ENCODE measurements at regions not wholly inside any gene's neighbourhood (a gene's known extent, or its start where the extent isn't known, plus 50 kb on each side); places are given as distances from the start of the nearest gene placed in this dataset.

DNA sequence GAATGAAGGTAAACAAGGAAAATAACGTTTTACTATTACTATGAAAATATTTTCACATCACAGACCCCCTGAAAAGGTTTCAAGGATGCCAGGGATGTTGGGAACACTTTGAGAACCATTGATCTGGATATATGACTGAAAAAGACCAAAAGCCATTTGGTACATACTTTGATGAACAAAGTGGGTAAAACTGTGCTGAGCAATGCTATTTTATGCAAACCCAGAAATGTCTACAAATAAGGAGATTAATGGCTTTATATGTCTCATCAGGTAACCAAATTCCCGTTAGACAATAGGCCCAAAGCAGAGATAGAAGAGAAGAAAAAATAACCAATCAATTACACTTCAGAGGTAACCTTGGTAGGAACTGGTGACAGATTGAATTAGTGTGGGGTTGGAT, 101.4 kb upstream of the CNKSR3 start:
- intact Hi-C loops (cut with DNase I): loop anchor here (5.0 kb wide), 1 partner anchor 110 kb away; no protein-coding TSS in a partner anchor
- DNase-seq: no peak
- no peaks in the 10 kb centered on the region for H3K36me3 ChIP-seq
- no peak overlapping the region for H3K27ac ChIP-seq
- H3K4me3 ChIP-seq: no peak overlapping the region
- TF ChIP-seq, protein P1, sequence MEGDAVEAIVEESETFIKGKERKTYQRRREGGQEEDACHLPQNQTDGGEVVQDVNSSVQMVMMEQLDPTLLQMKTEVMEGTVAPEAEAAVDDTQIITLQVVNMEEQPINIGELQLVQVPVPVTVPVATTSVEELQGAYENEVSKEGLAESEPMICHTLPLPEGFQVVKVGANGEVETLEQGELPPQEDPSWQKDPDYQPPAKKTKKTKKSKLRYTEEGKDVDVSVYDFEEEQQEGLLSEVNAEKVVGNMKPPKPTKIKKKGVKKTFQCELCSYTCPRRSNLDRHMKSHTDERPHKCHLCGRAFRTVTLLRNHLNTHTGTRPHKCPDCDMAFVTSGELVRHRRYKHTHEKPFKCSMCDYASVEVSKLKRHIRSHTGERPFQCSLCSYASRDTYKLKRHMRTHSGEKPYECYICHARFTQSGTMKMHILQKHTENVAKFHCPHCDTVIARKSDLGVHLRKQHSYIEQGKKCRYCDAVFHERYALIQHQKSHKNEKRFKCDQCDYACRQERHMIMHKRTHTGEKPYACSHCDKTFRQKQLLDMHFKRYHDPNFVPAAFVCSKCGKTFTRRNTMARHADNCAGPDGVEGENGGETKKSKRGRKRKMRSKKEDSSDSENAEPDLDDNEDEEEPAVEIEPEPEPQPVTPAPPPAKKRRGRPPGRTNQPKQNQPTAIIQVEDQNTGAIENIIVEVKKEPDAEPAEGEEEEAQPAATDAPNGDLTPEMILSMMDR (IDR thresholded peaks at IDR 0.05): no peak
- no peak overlapping the region for H3K9ac ChIP-seq (ENCODE audit: low read depth in 2 of 2, low read length in 2 of 2)
- no peaks in the 10 kb centered on the region for H3K9me3 ChIP-seq
- H3K4me1 ChIP-seq: no peaks in the 10 kb centered on the region
- H3K27me3 ChIP-seq: no peaks in the 10 kb centered on the region

DNA sequence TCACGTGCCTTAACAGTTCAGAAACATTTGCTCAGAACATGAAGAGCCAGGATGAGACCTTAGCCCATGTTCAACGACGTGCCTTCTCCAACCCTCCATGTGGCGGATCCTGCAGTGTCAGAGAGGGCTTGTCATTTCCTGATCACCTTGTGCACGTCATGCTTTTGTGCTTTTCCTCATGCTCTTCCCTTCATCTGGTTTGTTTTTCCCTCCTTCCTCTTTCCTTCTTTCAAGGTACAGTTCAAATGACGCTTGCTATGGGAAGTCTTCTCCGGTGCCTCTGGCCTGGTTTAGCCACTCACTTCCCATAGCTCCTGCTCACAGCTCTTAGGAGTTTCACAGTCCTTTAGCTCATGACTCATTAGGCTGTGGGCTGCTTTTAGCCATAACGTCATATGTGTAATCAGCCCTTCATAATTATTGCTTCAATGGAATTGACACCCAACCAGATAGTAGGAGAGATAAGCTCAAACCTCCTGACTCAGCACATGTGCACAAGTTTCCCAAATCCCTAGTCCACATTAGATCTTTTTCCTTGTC, 102.7 kb upstream of the CNKSR3 start:
- no peak overlapping the region for H3K4me3 ChIP-seq
- intact Hi-C loops (cut with DNase I): loop anchor here (5.0 kb wide), 1 partner anchor 111 kb away; no protein-coding TSS in a partner anchor
- DNase-seq: no peak
- H3K36me3 ChIP-seq: no peaks in the 10 kb centered on the region
- H3K9ac ChIP-seq (ENCODE audit: low read depth in 2 of 2, low read length in 2 of 2): no peak overlapping the region
- H3K27me3 ChIP-seq: no peaks in the 10 kb centered on the region
- no peaks in the 10 kb centered on the region for H3K9me3 ChIP-seq
- H3K4me1 ChIP-seq: no peaks in the 10 kb centered on the region
- no peak overlapping the region for H3K27ac ChIP-seq
- TF ChIP-seq, protein P1 (IDR thresholded peaks at IDR 0.05): no peak

DNA sequence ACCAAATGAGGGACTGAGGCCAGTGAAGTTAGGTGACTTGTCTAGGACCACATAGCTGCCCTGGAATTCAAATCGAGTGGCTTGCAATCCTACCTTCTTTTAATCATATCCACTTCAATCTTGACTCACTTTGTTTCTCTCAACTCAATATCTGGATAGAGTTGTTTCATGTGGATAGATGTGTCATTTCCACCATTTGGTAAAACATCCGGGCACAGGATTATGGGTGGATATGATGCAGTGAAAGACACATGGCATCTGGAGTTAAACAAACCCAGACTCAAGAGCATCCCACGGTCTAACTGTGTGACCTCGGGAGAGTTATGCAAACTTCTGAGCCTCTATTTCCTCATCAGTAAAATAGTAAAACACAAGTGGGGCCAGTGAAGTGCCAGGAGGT, 103.6 kb upstream of the CNKSR3 start:
- DNase-seq: no peak
- Histone ChIP-seq H3K36me3 (no peaks in the 10 kb centered on the region), H3K9me3 (no peaks in the 10 kb centered on the region), H3K4me1 (no peaks in the 10 kb centered on the region), H3K9ac (ENCODE audit: low read depth in 2 of 2, low read length in 2 of 2) (no peak overlapping the region), H3K4me3 (no peak overlapping the region), H3K27ac (no peak overlapping the region), H3K27me3 (no peaks in the 10 kb centered on the region)
- intact Hi-C loops (cut with DNase I): loop anchor here (5.0 kb wide), 1 partner anchor 112 kb away; no protein-coding TSS in a partner anchor
- TF ChIP-seq, protein P1 (IDR thresholded peaks at IDR 0.05): no peak

DNA sequence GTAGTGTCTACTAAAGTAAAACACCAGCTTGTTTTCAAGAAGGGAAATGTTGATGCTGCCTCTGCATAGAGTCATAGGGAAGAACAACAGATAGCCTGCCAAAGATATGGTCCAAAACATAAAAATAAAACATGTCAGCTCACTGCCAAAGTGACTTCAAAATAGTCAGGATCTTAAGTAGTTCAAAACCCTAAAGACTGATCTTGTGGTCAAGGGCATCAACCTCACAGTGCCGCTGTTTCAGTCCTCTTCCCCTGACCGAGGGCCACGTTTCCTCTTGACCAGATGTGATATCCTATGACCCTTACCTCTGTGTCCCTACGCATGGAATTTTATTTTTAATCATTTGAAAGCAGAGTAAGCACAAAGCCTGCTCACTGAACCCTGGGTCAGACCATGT, 104.2 kb upstream of the CNKSR3 start:
- TF ChIP-seq, protein P1 (IDR thresholded peaks at IDR 0.05): no peak
- intact Hi-C loops (cut with DNase I): loop anchor here (5.0 kb wide), 1 partner anchor 112 kb away; no protein-coding TSS in a partner anchor

DNA sequence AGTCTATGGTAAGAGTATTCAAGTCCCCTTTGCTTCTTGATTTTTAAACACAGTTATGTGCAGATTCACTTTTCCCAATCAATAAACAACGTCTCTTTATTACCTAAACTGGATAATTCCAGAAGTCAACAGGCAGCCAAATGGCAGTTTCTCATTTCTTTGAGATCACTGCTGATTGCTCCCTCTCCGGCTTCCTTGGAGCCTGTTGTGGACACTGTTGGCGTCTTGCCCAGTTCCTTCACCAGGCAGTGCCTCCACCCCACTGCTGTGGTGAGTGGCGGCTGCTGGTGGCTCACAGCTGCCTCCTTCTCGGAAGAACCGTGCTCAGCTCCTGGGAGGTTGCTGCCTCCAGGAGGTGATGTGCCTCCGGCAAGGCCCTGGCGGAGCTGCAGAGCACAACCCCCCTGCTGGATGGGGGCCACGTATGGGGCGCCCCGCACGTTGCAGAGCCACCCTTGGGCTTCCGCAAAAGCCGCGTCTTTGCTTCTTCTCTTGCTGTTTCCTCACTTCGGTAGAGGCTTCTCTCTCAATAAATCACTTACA, 105.1 kb upstream of the CNKSR3 start:
- H3K9ac ChIP-seq (ENCODE audit: low read depth in 2 of 2, low read length in 2 of 2): peak overlapping the region in 1 of 2 donors; percentile 16
- no peaks in the 10 kb centered on the region for H3K27me3 ChIP-seq
- H3K4me3 ChIP-seq: no peak overlapping the region
- H3K36me3 ChIP-seq: no peaks in the 10 kb centered on the region
- H3K9me3 ChIP-seq: no peaks in the 10 kb centered on the region
- H3K27ac ChIP-seq: no peak overlapping the region
- no peaks in the 10 kb centered on the region for H3K4me1 ChIP-seq
- TF ChIP-seq, protein P1 (IDR thresholded peaks at IDR 0.05): peak; percentile 31
- intact Hi-C loops (cut with DNase I): no loop called here
- DNase-seq: peak; percentile 94

More for the DNA sequence above, 104.2 kb upstream of the CNKSR3 start:
- no peak overlapping the region for H3K27ac ChIP-seq
- DNase-seq: no peak
- no peaks in the 10 kb centered on the region for H3K27me3 ChIP-seq
- no peaks in the 10 kb centered on the region for H3K36me3 ChIP-seq
- H3K9ac ChIP-seq (ENCODE audit: low read depth in 2 of 2, low read length in 2 of 2): no peak overlapping the region
- H3K4me1 ChIP-seq: no peaks in the 10 kb centered on the region
- no peaks in the 10 kb centered on the region for H3K9me3 ChIP-seq
- H3K4me3 ChIP-seq: no peak overlapping the region

Data from colonic mucosa (tissue), 4 donors.